GM12801 (cell line): ENCODE measurements at regions not wholly inside any gene's neighbourhood (a gene's known extent, or its start where the extent isn't known, plus 50 kb on each side); places are given as distances from the start of the nearest gene placed in this dataset.

ENCODE experiments used
- TF ChIP-seq, protein P1 (sequence below): IDR thresholded peaks from one replicate; pipeline ENCODE4 v1.5.1; 2011; ENCODE audit warnings: control low read depth; ENCODE audit not compliant: insufficient read length; ENCODE audit errors: extremely low read depth

DNA sequence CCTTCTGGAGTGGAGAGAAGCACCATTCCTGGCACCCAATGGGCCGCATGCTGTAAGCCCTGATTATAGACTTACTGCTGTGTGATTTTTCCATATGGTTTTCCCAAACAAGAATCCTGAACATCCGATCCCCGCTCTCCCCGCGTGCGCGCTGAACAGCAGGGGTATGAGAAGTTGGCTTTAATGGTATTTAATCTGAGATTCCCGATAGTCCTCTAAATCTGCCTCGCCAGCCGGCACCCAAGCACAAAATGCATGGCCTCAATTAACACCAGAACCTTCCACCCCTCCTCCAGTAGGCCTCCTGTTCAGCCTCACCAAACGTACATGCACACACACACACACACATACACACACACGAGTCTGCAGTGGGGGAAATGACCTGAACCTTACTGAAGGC lies 480.3 kb downstream of the BCL11A start:
- TF ChIP-seq, protein P1, sequence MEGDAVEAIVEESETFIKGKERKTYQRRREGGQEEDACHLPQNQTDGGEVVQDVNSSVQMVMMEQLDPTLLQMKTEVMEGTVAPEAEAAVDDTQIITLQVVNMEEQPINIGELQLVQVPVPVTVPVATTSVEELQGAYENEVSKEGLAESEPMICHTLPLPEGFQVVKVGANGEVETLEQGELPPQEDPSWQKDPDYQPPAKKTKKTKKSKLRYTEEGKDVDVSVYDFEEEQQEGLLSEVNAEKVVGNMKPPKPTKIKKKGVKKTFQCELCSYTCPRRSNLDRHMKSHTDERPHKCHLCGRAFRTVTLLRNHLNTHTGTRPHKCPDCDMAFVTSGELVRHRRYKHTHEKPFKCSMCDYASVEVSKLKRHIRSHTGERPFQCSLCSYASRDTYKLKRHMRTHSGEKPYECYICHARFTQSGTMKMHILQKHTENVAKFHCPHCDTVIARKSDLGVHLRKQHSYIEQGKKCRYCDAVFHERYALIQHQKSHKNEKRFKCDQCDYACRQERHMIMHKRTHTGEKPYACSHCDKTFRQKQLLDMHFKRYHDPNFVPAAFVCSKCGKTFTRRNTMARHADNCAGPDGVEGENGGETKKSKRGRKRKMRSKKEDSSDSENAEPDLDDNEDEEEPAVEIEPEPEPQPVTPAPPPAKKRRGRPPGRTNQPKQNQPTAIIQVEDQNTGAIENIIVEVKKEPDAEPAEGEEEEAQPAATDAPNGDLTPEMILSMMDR = no peak

- TF ChIP-seq, protein P1 = no peak
Observed at GRCh38 chr2:60072609-60073008, 480.8 kb downstream of the BCL11A start.

DNA sequence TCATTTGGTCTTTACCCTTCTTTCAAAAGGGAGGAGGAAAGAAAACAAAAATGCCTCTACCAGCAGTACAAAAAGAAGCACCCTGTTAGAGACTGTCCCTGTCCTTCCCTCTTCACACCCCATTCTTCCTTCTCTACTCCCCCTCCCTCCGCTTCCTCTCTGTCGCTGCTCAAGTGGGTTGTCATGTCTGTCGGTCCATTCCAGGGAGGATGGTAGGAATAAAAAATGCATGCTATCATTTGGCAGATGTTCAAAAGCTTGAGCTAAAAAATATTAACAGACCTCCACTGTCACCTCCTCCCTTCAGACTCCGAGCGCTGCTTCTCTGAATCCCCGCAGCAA lies 482.0 kb downstream of the BCL11A start:
- TF ChIP-seq, protein P1 = no peak

DNA sequence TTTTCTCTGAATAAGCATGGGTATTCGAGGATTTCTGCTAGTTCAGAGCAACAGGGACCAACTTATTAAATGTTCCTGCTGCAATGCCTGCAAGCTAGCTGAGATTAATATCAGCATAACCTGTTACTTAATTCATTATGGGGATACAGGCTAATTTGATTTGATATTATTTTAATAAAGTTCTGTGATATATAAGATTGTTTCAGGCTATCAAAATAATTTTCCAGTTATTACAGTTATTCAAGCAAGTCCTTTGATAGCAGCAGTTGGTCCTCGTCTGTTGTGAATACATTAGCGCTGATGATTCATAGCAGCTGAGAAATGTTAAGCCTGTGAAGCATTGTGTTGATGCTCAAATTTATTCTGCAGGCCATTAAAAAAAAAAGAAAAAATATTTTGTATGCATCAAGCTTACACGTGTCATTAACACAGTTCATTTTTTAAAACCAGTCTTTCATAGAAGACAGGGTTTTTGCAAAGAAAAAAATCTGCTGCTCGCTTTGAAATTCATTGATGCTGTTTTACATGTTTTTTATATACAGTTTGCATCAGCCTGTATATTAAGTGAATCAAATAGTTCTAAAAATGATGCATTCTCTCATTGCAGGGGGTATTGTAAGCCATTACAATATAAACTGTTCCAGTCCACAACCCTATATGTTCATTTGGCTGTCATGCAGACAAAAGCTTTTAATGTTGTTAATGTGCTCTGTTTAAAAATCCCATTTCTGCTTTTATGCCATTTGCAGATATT lies 482.5 kb downstream of the BCL11A start:
- TF ChIP-seq, protein P1 = no peak

GRCh38 chr2:60070196-60070595 lies 483.3 kb downstream of the BCL11A start:
- TF ChIP-seq, protein P1 = no peak

GRCh38 chr2:60068755-60069154 lies 484.7 kb downstream of the BCL11A start:
- TF ChIP-seq, protein P1 = no peak

DNA sequence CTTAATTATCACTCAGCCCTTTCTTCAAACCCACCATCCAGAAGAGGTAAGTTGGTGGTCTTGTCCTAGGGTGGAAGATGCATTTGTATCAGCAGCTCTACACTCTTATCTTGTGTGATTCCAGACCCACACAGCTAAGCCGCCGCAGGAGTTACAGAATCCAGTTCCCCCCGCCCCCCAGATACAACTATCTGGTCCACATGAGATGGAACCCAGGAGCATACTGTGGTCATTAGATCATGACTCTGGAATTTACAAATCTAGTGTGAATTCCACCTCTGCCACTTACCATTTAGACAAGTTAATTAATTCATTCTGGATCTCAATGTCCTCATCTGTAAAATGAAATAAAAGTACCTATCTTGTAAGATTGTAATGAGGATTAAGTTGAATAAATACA lies 486.4 kb downstream of the BCL11A start:
- TF ChIP-seq, protein P1 = no peak
